ENCODE measurements at regions not wholly inside any gene's neighbourhood (a gene's known extent, or its start where the extent isn't known, plus 50 kb on each side); places are given as distances from the start of the nearest gene placed in this dataset.

DNA sequence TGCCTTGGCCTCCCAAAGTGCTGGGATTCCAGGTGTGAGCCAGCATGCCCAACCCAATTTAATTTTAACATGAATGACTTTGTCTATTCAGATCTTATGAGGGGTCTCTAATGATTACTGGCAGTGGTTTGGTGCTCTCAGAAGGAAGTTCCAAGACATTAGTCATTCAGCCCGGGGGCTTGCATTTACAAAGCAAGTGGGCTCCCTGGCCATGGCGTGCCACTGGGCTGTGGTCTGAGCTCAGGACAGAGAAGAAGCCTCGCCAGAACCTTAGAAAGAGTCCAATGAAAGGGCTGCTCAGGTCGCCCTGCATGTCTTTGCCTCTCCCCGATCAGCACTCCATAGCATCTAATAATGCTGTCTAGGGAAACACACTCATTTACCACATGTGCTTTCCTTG lies 182.6 kb upstream of the CHAC2 start:
- CTCF ChIA-PET: no interaction called here
- POLR2A ChIA-PET: no interaction called here
- intact Hi-C loops (cut with micrococcal nuclease): no loop called here
- Mint-ChIP-seq H3K4me1 (ENCODE audit: insufficient read depth, unreplicated experiment) (no peaks in the 10 kb centered on the region), H3K9me3 (ENCODE audit: unreplicated experiment) (no peaks in the 10 kb centered on the region), H3K27ac (ENCODE audit: low read depth, unreplicated experiment) (no peak overlapping the region), H3K27me3 (ENCODE audit: insufficient read depth, unreplicated experiment) (no peaks in the 10 kb centered on the region), H3K4me3 (ENCODE audit: unreplicated experiment) (no peak overlapping the region), H3K36me3 (ENCODE audit: insufficient read depth, unreplicated experiment) (no peaks in the 10 kb centered on the region)
- BruUV-seq (replicated peaks): no TSS peak
- TF ChIP-seq CTCF (IDR thresholded peaks at IDR 0.05; ENCODE audit: unreplicated experiment): no peak
- no peak for DNase-seq (ENCODE audit: unreplicated experiment)

GRCh38 chr2:53583583-53583982 lies 184.0 kb upstream of the CHAC2 start:
- intact Hi-C loops (cut with micrococcal nuclease): no loop called here
- no peaks in the 10 kb centered on the region for H3K36me3 Mint-ChIP-seq (ENCODE audit: insufficient read depth, unreplicated experiment)
- no peaks in the 10 kb centered on the region for H3K4me1 Mint-ChIP-seq (ENCODE audit: insufficient read depth, unreplicated experiment)
- TF ChIP-seq CTCF (IDR thresholded peaks at IDR 0.05; ENCODE audit: unreplicated experiment): no peak
- no peak overlapping the region for H3K27ac Mint-ChIP-seq (ENCODE audit: low read depth, unreplicated experiment)
- no peak for DNase-seq (ENCODE audit: unreplicated experiment)
- CTCF ChIA-PET: interaction anchor here (0.6 kb wide), 1 partner anchor 122 kb away, joined by 3 read pairs; no protein-coding TSS in a partner anchor
- POLR2A ChIA-PET: interaction anchor here (0.6 kb wide), 1 partner anchor 750 kb away, joined by 3 read pairs; no protein-coding TSS in a partner anchor
- no peaks in the 10 kb centered on the region for H3K9me3 Mint-ChIP-seq (ENCODE audit: unreplicated experiment)
- BruUV-seq (replicated peaks): no TSS peak
- no peaks in the 10 kb centered on the region for H3K27me3 Mint-ChIP-seq (ENCODE audit: insufficient read depth, unreplicated experiment)
- no peak overlapping the region for H3K4me3 Mint-ChIP-seq (ENCODE audit: unreplicated experiment)

- H3K27ac Mint-ChIP-seq (ENCODE audit: low read depth, unreplicated experiment): no peak overlapping the region
- H3K9me3 Mint-ChIP-seq (ENCODE audit: unreplicated experiment): no peaks in the 10 kb centered on the region
- intact Hi-C loops (cut with micrococcal nuclease): no loop called here
These were observed 185.0 kb upstream of the CHAC2 start for GRCh38 chr2:53582556-53582955.

GRCh38 chr2:53576166-53576565 lies 191.4 kb upstream of the CHAC2 start:
- Mint-ChIP-seq H3K4me3 (ENCODE audit: unreplicated experiment) (no peak overlapping the region), H3K27me3 (ENCODE audit: insufficient read depth, unreplicated experiment) (no peaks in the 10 kb centered on the region), H3K9me3 (ENCODE audit: unreplicated experiment) (no peaks in the 10 kb centered on the region), H3K36me3 (ENCODE audit: insufficient read depth, unreplicated experiment) (no peaks in the 10 kb centered on the region), H3K27ac (ENCODE audit: low read depth, unreplicated experiment) (no peak overlapping the region), H3K4me1 (ENCODE audit: insufficient read depth, unreplicated experiment) (no peaks in the 10 kb centered on the region)
- TF ChIP-seq CTCF (IDR thresholded peaks at IDR 0.05; ENCODE audit: unreplicated experiment): no peak
- intact Hi-C loops (cut with micrococcal nuclease): no loop called here
- POLR2A ChIA-PET: no interaction called here
- no TSS peak for BruUV-seq (replicated peaks)
- CTCF ChIA-PET: interaction anchor here (0.9 kb wide), 1 partner anchor 46 kb away, joined by 3 read pairs; no protein-coding TSS in a partner anchor
- no peak for DNase-seq (ENCODE audit: unreplicated experiment)

More at GRCh38 chr2:53582556-53582955, 185.0 kb upstream of the CHAC2 start:
- ChIA-PET POLR2A (interaction anchor here (1.0 kb wide), 1 partner anchor 12 kb away, joined by 3 read pairs; no protein-coding TSS in a partner anchor), CTCF (no interaction called here)
- Mint-ChIP-seq H3K27me3 (ENCODE audit: insufficient read depth, unreplicated experiment) (no peaks in the 10 kb centered on the region), H3K4me1 (ENCODE audit: insufficient read depth, unreplicated experiment) (no peaks in the 10 kb centered on the region), H3K36me3 (ENCODE audit: insufficient read depth, unreplicated experiment) (no peaks in the 10 kb centered on the region), H3K4me3 (ENCODE audit: unreplicated experiment) (no peak overlapping the region)
- TF ChIP-seq CTCF (IDR thresholded peaks at IDR 0.05; ENCODE audit: unreplicated experiment): no peak
- BruUV-seq (replicated peaks): no TSS peak
- no peak for DNase-seq (ENCODE audit: unreplicated experiment)
